Lower lobe of right lung (tissue), 2 donors: ENCODE measurements at regions not wholly inside any gene's neighbourhood (a gene's known extent, or its start where the extent isn't known, plus 50 kb on each side); places are given as distances from the start of the nearest gene placed in this dataset.

ENCODE experiments used
- ATAC-seq, 2 donors: fragments of 200-7000 bp; cut with Tn5 transposase; one replicate each; pipeline ENCODE4 v1.9.1; 2020 to 2022; ENCODE audit warnings: mild to moderate bottlenecking in 2 of 2, moderate library complexity in 2 of 2
- DNase-seq: peaks from one replicate; pipeline ENCODE4 v3.0.0-alpha.2; 2020
- H3K27ac ChIP-seq: fragments of 200-600 bp; one replicate; pipeline ENCODE4 v1.8.0; 2022
- H3K27me3 ChIP-seq: fragments of 200-600 bp; one replicate; pipeline ENCODE4 v1.8.0; 2022; ENCODE audit warnings: low read depth
- H3K36me3 ChIP-seq: fragments of 200-600 bp; one replicate; pipeline ENCODE4 v1.8.0; 2022; ENCODE audit warnings: mild to moderate bottlenecking
- H3K4me1 ChIP-seq: fragments of 200-600 bp; one replicate; pipeline ENCODE4 v1.8.0; 2022
- H3K4me3 ChIP-seq: fragments of 200-600 bp; one replicate; pipeline ENCODE4 v1.8.0; 2022; ENCODE audit warnings: mild to moderate bottlenecking
- H3K9me3 ChIP-seq: fragments of 200-600 bp; one replicate; pipeline ENCODE4 v1.8.0; 2022
- CTCF ChIP-seq: fragments of 200-600 bp; IDR thresholded peaks from one replicate; pipeline ENCODE4 v1.8.0; 2022; ENCODE audit warnings: antibody characterized with exemption, mild to moderate bottlenecking
- intact Hi-C: fragments of 100-400 bp; cut with DNase I; formaldehyde crosslinking; loops from one replicate; pipeline ENCODE4 v1.11.0; 2022
- donor health status: DM: no; HTN: yes; CAD: no; lungs with severe emphysema.

GRCh38 chr4:133483600-133484246 lies 334.6 kb downstream of the PCDH10 start:
- ATAC-seq (no peak), DNase-seq (no peak)
- Histone ChIP-seq H3K36me3 (no peaks in the 10 kb centered on the region), H3K9me3 (no peaks in the 10 kb centered on the region), H3K4me1 (no peaks in the 10 kb centered on the region), H3K27ac (no peak overlapping the region), H3K4me3 (no peak overlapping the region), H3K27me3 (no peaks in the 10 kb centered on the region)
- intact Hi-C loops, result no loop called here
- peak; percentile 26 for TF ChIP-seq CTCF

GRCh38 chr4:133476063-133476462 lies 327.0 kb downstream of the PCDH10 start:
- Histone ChIP-seq H3K9me3 (no peaks in the 10 kb centered on the region), H3K4me1 (no peaks in the 10 kb centered on the region), H3K4me3 (no peak overlapping the region), H3K36me3 (no peaks in the 10 kb centered on the region), H3K27me3 (no peaks in the 10 kb centered on the region), H3K27ac (no peak overlapping the region)
- intact Hi-C loops, result no loop called here
- DNase-seq, result no peak
- TF ChIP-seq CTCF, result no peak
- ATAC-seq, result no peak

GRCh38 chr4:133474501-133474900 lies 325.4 kb downstream of the PCDH10 start:
- no peak for DNase-seq
- H3K27ac ChIP-seq, result no peak overlapping the region
- TF ChIP-seq CTCF, result no peak
- no peaks in the 10 kb centered on the region for H3K36me3 ChIP-seq
- no peak for ATAC-seq
- no peak overlapping the region for H3K4me3 ChIP-seq
- no peaks in the 10 kb centered on the region for H3K27me3 ChIP-seq
- H3K4me1 ChIP-seq, result no peaks in the 10 kb centered on the region
- intact Hi-C loops, result no loop called here
- H3K9me3 ChIP-seq, result no peaks in the 10 kb centered on the region

DNA sequence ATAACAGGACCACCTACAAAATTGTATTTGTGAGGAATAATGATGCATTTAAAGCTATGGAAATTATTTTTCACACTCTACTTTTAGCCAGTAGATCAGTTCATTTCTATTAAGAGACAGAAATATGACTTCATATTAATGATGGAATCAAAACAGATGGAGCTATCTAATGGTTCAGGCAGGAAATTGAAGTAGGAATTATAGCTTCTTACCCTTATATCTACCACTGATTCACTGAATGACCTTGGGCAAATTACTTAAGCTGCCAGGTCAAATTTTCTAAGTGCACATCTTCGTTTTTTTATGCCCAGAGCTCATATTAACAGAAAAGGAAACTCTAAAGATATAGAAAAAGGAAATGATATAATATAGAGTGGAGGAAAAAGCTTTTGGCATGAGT lies 323.1 kb downstream of the PCDH10 start:
- Histone ChIP-seq H3K4me1 (no peaks in the 10 kb centered on the region), H3K27me3 (no peaks in the 10 kb centered on the region), H3K36me3 (no peaks in the 10 kb centered on the region), H3K27ac (no peak overlapping the region), H3K9me3 (no peaks in the 10 kb centered on the region), H3K4me3 (no peak overlapping the region)
- no peak for TF ChIP-seq CTCF
- no peak for ATAC-seq
- intact Hi-C loops, result no loop called here
- no peak for DNase-seq

- ATAC-seq, result no peak
- Histone ChIP-seq H3K9me3 (no peaks in the 10 kb centered on the region), H3K4me3 (no peak overlapping the region), H3K27me3 (no peaks in the 10 kb centered on the region), H3K27ac (no peak overlapping the region), H3K36me3 (no peaks in the 10 kb centered on the region), H3K4me1 (no peaks in the 10 kb centered on the region)
- DNase-seq, result no peak
- intact Hi-C loops, result no loop called here
- no peak for TF ChIP-seq CTCF
Measured at GRCh38 chr4:133467290-133467947, 318.3 kb downstream of the PCDH10 start.
